Right lobe of liver (tissue), 6 donors: ENCODE measurements at regions not wholly inside any gene's neighbourhood (a gene's known extent, or its start where the extent isn't known, plus 50 kb on each side); places are given as distances from the start of the nearest gene placed in this dataset.

ENCODE experiments used
- ATAC-seq, 4 donors: fragments of 200-7000 bp; cut with Tn5 transposase; one replicate each; pipeline ENCODE4 v1.9.1; 2020; ENCODE audit warnings: mild to moderate bottlenecking in 4 of 4, moderate library complexity in 4 of 4
- DNase-seq, 3 donors: peaks; one replicate each; pipeline ENCODE4 v3.0.0-alpha.2; 2020
- H3K27ac ChIP-seq, 3 donors: fragments of 200-600 bp; one replicate each; pipeline ENCODE4 v1.8.0; 2022
- H3K27me3 ChIP-seq, 2 donors: fragments of 200-600 bp; one replicate each; pipeline ENCODE4 v1.8.0; 2022
- H3K36me3 ChIP-seq, 4 donors: fragments of 200-600 bp; sonication (generic) in 1 of 4; one replicate each; pipeline versions ENCODE4 v1.5.1 to v1.8.0; 2017 to 2022; ENCODE audit warnings: control low read depth in 1 of 4
- H3K4me1 ChIP-seq, 4 donors: fragments of 200-600 bp; sonication (generic) in 1 of 4; one replicate each; pipeline versions ENCODE4 v1.5.1 to v1.8.0; 2017 to 2022; ENCODE audit warnings: control low read depth in 1 of 4
- H3K4me3 ChIP-seq, 3 donors: fragments of 200-600 bp; one replicate each; pipeline ENCODE4 v1.8.0; 2022
- H3K9me3 ChIP-seq, 4 donors: fragments of 200-600 bp; sonication (generic) in 1 of 4; one replicate each; pipeline versions ENCODE4 v1.5.1 to v1.8.0; 2017 to 2022; ENCODE audit warnings: control low read depth in 1 of 4
- POLR2A ChIP-seq: fragments of 450-650 bp; IDR thresholded peaks from one replicate; pipeline ENCODE4 v1.6.1; 2017; ENCODE audit warnings: antibody characterized with exemption, mild to moderate bottlenecking
- WGBS: methylation state at CpG from one replicate; pipeline ENCODE4 v1.1.6; 2018; ENCODE audit warnings: low coverage, low lambda C conversion rate; ENCODE audit not compliant: insufficient coverage; ENCODE audit errors: missing lambda C conversion rate; 5-methylcytosine and 5-hydroxymethylcytosine counted together
- intact Hi-C, 2 donors: fragments of 100-400 bp; cut with DNase I; formaldehyde crosslinking; loops; one replicate each; pipeline versions ENCODE4 v1.11.2 to v1.14.1; 2022
- TF ChIP-seq, protein P1 (sequence below), 4 donors: fragments of 200-600 bp in 3 of 4; fragments of 450-650 bp in 1 of 4; IDR thresholded peaks; one replicate each; pipeline versions ENCODE4 v1.5.1 to v1.8.0; 2016 to 2022; ENCODE audit warnings: antibody characterized with exemption in 4 of 4, mild to moderate bottlenecking in 2 of 4
- donor health status: DM: no; HTN: yes; CAD: no.
- donor health status: DM: no; HTN: no; CAD: no.
- donor health status: DM: no; HTN: no; CAD: no.
- donor health status: DM: no; HTN: yes; CAD: no.
- donor health status: DM: no; HTN: yes; CAD: no.

DNA sequence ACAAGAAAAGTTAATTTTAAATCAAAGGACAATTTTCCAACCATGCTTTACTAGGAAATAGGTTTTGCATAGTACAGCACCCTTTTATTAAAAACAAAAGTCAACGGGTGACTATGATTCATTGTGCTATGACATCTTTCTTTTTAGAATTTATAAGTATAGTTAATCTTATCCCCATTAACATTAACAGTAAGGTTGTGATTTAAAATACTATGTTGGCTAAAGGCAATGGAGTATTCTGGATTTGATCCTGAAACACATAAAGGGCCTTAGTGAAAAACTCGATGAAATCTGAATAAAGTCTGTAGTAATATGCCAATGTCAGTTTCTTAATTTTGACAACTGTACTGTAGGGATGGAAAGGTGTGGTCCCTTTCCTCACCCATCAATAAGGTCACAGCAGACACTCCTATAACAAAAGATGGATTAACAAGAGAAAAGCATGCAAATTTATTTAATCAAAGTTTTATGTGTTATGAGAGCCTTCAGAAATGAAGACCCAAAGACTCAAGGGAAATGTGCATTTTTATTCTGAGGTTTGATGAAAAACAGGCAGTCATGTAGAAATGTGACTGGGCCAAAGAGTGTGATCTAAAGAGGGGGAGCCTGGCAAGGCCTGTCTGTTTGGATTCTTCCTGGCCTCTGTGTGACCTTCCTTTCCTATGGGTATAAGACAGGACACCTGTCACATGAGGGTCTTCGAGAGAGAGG lies 731.4 kb downstream of the TSN start:
- no peak for TF ChIP-seq POLR2A
- TF ChIP-seq, protein P1, sequence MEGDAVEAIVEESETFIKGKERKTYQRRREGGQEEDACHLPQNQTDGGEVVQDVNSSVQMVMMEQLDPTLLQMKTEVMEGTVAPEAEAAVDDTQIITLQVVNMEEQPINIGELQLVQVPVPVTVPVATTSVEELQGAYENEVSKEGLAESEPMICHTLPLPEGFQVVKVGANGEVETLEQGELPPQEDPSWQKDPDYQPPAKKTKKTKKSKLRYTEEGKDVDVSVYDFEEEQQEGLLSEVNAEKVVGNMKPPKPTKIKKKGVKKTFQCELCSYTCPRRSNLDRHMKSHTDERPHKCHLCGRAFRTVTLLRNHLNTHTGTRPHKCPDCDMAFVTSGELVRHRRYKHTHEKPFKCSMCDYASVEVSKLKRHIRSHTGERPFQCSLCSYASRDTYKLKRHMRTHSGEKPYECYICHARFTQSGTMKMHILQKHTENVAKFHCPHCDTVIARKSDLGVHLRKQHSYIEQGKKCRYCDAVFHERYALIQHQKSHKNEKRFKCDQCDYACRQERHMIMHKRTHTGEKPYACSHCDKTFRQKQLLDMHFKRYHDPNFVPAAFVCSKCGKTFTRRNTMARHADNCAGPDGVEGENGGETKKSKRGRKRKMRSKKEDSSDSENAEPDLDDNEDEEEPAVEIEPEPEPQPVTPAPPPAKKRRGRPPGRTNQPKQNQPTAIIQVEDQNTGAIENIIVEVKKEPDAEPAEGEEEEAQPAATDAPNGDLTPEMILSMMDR (IDR thresholded peaks at IDR 0.05): no peak
- Histone ChIP-seq H3K27ac (no peak overlapping the region), H3K27me3 (no peaks in the 10 kb centered on the region), H3K4me3 (no peak overlapping the region), H3K36me3 (no peaks in the 10 kb centered on the region), H3K9me3 (no peaks in the 10 kb centered on the region), H3K4me1 (no peaks in the 10 kb centered on the region)
- DNase-seq (no peak), ATAC-seq (no peak)
- 46% methylated on average over 3 of the region's 3 CpGs for WGBS
- intact Hi-C loops: no loop called here

DNA sequence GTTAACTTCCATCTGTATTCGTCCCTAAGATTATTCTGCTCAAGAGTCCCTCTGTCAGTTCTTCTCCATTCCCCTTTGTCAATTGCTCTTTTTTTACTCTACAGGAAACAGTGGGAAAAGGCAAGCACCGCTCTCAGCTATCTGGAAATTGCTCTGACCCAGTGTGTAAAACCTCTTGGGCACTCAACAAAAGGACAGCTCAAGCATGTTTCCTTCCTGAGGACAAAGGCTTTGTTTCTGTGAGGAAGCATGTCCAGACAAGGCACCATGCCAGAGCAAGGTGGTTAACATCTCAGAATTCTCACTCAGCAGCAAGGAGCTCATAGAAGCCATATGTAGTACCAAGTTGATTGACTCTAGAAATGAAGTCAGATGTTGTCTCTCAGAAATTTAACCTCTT lies 735.6 kb downstream of the TSN start:
- Histone ChIP-seq H3K4me1 (no peaks in the 10 kb centered on the region), H3K27me3 (no peaks in the 10 kb centered on the region), H3K9me3 (no peaks in the 10 kb centered on the region), H3K36me3 (no peaks in the 10 kb centered on the region), H3K27ac (no peak overlapping the region), H3K4me3 (no peak overlapping the region)
- no peak for ATAC-seq
- intact Hi-C loops: no loop called here
- no peak for DNase-seq
- TF ChIP-seq, protein P1 (IDR thresholded peaks at IDR 0.05): no peak
- TF ChIP-seq POLR2A: no peak
- 47% methylated on average over 2 of the region's 2 CpGs for WGBS

DNA sequence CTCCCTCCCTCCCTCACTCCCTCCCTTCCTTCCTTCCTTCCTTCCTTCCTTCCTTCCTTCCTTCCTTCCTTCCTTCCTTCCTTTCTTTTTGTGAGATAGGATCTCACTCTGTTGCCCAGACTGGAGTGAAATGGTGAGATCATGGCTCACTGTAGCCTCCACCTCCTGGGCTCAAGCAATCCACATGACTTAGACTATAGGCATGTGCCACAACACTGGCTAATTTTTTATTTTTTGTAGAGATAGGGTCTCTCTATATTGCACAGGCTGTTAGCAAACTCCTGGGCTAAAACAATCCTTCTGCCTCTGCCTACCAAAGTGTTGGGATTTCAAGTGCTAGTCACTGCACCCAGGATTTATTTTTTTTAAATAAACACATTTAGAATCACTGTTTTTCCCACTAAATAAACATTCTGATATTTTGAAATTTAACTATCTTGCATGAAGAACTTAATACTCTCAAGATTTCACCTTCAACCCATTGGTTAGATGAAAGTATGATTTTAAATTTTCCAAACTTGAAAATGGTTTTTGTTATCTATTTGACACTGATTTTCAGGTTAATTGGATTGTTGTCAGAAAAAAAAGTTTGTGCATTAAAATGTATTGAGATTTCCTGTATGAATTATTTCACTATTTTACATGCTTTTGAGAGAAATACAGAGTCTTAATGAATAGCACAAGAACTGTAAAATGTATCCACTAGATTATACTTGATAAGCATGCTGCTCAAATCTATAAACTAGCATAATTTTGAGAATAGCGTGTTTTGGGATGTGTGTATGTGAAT lies 745.1 kb downstream of the TSN start:
- no peak for DNase-seq
- no peaks in the 10 kb centered on the region for H3K4me1 ChIP-seq
- ATAC-seq: no peak
- H3K4me3 ChIP-seq: no peak overlapping the region
- TF ChIP-seq, protein P1 (IDR thresholded peaks at IDR 0.05): no peak
- no peak for TF ChIP-seq POLR2A
- WGBS: 90% methylated on average over 1 of the region's 1 CpG
- no peak overlapping the region for H3K27ac ChIP-seq
- intact Hi-C loops: no loop called here
- H3K9me3 ChIP-seq: no peaks in the 10 kb centered on the region
- no peaks in the 10 kb centered on the region for H3K27me3 ChIP-seq
- peaks cover 0 to 2% (median 0%) of the 10 kb centered on the region in 4 donors for H3K36me3 ChIP-seq

DNA sequence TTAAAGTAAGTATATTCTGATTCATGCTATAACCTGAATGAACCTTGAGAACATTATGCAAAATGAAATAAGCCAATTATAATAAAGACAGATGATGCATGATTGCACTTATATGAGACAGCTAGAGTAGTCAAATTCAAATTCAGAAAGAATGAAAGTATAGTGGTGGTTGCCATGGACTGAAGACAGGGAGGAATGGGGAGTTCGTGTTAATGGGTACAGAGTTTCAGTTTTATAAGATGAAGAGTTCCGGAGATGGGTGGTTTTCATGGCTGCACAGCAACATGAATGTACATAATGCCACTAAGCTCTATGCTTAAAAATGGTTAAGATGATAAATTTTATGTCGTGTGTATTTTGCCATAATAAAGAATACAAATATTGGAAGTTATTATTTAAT lies 751.2 kb downstream of the TSN start:
- intact Hi-C loops: no loop called here
- 48% methylated on average over 3 of the region's 3 CpGs for WGBS
- ATAC-seq: no peak
- Histone ChIP-seq H3K4me3 (no peak overlapping the region), H3K9me3 (no peaks in the 10 kb centered on the region), H3K4me1 (no peaks in the 10 kb centered on the region), H3K36me3 (no peaks in the 10 kb centered on the region), H3K27ac (no peak overlapping the region), H3K27me3 (no peaks in the 10 kb centered on the region)
- TF ChIP-seq, protein P1 (IDR thresholded peaks at IDR 0.05): no peak
- no peak for TF ChIP-seq POLR2A
- DNase-seq: no peak
